K562 (cell line): ENCODE measurements at regions not wholly inside any gene's neighbourhood (a gene's known extent, or its start where the extent isn't known, plus 50 kb on each side); places are given as distances from the start of the nearest gene placed in this dataset.

Experiments used
- BCLAF1 ChIP-seq, 2 experiments: fragments of 450-650 bp in 1 of 2; IDR thresholded peaks; 2 replicates each; pipeline ENCODE4 v1.6.1; 2011 to 2017; ENCODE audit warnings: low read depth in 2 of 2, antibody characterized with exemption in 1 of 2, borderline replicate concordance in 1 of 2, low read length in 1 of 2, mild to moderate bottlenecking in 1 of 2, mixed read lengths in 1 of 2; ENCODE audit not compliant: control insufficient read depth in 1 of 2
- MYBL2 ChIP-seq, 2 experiments: fragments of 450-650 bp in 1 of 2; sonication (generic) in 1 of 2; formaldehyde crosslinking in 1 of 2; IDR thresholded peaks; 2 replicates each; pipeline versions ENCODE4 v1.6.1 to v1.8.1; 2017 to 2022; ENCODE audit warnings: borderline replicate concordance in 1 of 2, inconsistent platforms in 1 of 2, low read depth in 1 of 2, mild to moderate bottlenecking in 1 of 2, missing genetic modification reagents in 1 of 2, moderate library complexity in 1 of 2
- SMARCE1 ChIP-seq: fragments of 450-650 bp; IDR thresholded peaks from 2 replicates; pipeline ENCODE4 v1.7.1; 2016; ENCODE audit warnings: mild to moderate bottlenecking
- SRSF1 ChIP-seq: fragments of 200-400 bp; formaldehyde crosslinking; IDR thresholded peaks from 2 replicates; pipeline ENCODE4 v1.6.1; 2017; ENCODE audit warnings: mild to moderate bottlenecking, low read depth, low read length, moderate library complexity
- ZFP91 ChIP-seq: sonication (generic); formaldehyde crosslinking; IDR thresholded peaks from 2 replicates; pipeline ENCODE4 v1.8.0; 2022; ENCODE audit warnings: mild to moderate bottlenecking, missing genetic modification reagents
- ZNF639 ChIP-seq, 2 experiments: fragments of 200-800 bp in 1 of 2; sonication (Bioruptor generic) in 1 of 2; sonication (generic) in 1 of 2; formaldehyde crosslinking in 1 of 2; IDR thresholded peaks in 1 of 2; conservative IDR thresholded peaks in 1 of 2; 2 replicates each; pipeline versions ENCODE4 v1.5.0 to v1.6.1; 2016 to 2020; ENCODE audit warnings: missing compliant biosample characterization in 1 of 2, missing genetic modification characterization in 1 of 2, missing genetic modification reagents in 1 of 2

- no peak for TF ChIP-seq BCLAF1 (IDR thresholded peaks at IDR 0.05; ENCODE audit: borderline replicate concordance in 1 of 2, control insufficient read depth in 1 of 2, low read depth in 2 of 2, low read length in 1 of 2)
- TF ChIP-seq MYBL2 (IDR thresholded peaks at IDR 0.05; ENCODE audit: low read depth) = no peak
- TF ChIP-seq MYBL2 (CRISPR knock-in tag; IDR thresholded peaks at IDR 0.05; ENCODE audit: borderline replicate concordance) = no peak
- no peak for TF ChIP-seq SRSF1
- no peak for TF ChIP-seq ZNF639 (CRISPR knock-in tag; conservative IDR thresholded peaks at IDR 0.05 in 1 of 2, IDR thresholded peaks at IDR 0.05 in 1 of 2)
- no peak for TF ChIP-seq SMARCE1
- no peak for TF ChIP-seq ZFP91 (CRISPR knock-in tag)
Observed at GRCh38 chr2:780002-780401, 102.8 kb upstream of the TMEM18 start (continued).
